ENCODE measurements at regions not wholly inside any gene's neighbourhood (a gene's known extent, or its start where the extent isn't known, plus 50 kb on each side); places are given as distances from the start of the nearest gene placed in this dataset.

DNA sequence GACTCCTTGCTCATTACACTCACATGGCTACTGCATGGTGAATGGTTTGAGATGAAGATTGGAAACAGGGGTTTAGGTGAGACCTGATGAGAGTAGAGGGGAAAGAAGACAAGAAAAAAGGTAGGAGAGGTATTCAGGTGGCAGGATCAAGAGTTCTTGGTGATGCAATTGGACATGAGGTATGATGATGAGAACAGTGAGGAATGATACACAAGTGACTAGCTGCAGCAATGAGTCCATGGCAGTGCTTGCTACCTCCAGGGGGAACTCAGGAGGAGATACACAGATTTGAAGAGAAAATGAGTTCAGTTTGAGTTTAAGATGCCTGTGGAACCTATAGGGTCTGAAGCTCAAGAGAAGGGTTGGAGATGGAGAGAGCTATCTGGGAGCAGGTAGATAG, 62.1 kb upstream of the NFE2L2 start:
- TF ChIP-seq, protein P1, sequence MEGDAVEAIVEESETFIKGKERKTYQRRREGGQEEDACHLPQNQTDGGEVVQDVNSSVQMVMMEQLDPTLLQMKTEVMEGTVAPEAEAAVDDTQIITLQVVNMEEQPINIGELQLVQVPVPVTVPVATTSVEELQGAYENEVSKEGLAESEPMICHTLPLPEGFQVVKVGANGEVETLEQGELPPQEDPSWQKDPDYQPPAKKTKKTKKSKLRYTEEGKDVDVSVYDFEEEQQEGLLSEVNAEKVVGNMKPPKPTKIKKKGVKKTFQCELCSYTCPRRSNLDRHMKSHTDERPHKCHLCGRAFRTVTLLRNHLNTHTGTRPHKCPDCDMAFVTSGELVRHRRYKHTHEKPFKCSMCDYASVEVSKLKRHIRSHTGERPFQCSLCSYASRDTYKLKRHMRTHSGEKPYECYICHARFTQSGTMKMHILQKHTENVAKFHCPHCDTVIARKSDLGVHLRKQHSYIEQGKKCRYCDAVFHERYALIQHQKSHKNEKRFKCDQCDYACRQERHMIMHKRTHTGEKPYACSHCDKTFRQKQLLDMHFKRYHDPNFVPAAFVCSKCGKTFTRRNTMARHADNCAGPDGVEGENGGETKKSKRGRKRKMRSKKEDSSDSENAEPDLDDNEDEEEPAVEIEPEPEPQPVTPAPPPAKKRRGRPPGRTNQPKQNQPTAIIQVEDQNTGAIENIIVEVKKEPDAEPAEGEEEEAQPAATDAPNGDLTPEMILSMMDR (IDR thresholded peaks at IDR 0.05) = no peak
- no peak for TF ChIP-seq POLR2A (IDR thresholded peaks at IDR 0.05)
